HG03565 (cell line): ENCODE measurements at regions not wholly inside any gene's neighbourhood (a gene's known extent, or its start where the extent isn't known, plus 50 kb on each side); places are given as distances from the start of the nearest gene placed in this dataset.
A peak's percentile ranks its signal among the peaks of the same experiment; 100 is the strongest.

Experiments used
- ATAC-seq: cut with Tn5 transposase; IDR thresholded peaks from one replicate; pipeline ENCODE4 v1.9.1; 2021; ENCODE audit warnings: mild to moderate bottlenecking, moderate library complexity; ENCODE audit not compliant: unreplicated experiment

DNA sequence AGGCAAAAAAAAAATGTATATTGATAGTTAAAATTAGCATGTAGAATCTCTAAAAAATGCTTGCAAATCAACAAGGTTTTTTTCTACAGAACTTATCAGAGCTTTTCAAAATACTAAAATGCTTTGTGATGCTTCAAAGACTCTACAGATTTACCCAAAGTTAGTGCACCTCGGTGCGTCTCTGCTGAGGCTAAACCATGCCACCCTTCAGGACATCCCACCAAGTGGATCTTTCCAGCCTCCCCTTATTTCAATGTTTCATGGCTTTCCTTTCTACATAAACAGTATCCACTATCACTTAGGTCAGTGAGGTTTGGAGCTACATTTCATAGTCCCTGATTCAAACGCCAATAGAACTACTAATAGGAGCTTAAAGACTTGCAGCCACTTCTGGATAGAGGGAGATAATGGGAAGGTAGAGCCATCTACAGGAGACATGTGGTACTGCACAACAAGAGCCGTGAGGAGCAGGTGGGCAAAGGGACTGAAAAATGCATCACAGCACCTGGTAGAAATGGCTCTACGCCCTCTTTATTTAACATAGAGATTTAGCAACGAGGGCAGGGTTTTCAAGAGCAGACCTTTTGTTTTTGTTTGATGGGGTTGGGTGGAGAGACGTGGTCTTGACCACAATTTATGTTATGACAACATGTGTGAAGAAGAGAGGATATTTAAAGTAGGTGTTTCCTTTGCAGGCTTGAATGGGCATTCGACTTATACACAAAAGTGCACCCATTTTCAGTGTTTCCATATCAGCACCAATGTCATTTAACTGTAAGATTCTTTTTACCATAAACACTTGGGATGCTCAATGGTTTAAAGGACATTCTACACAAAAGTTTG lies 56.1 kb upstream of the SLC35G4 start:
- peak; percentile 51 for ATAC-seq

DNA sequence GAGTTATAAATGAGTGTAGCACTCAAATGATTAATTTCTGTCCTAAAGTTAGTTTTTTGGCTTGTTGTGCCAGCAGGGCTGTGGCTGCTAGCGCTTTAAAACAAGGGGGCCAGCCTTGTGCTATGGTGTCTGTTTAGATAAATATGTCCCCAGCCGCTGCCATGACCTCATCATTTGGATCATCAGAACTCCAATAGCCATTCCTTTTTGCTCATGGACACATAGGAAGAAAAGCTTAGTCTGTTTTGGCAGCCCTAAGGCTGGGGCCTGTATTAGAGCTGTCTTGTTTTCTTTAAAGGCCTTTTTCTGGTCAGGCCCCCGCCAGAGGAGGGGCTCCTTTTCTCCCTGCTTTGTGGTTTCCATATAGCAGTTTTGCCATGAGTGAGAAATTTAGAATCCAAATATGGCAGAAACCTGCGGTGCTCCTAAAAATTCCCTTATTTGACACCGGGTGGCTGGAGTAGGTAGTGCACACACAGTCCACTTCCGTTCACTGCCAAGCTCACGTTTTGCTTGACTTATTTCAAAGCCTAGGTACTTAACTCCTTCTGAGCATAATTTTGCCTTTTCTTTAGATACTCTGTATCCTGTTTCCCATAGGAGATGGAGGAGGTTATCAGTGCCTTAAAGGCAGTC lies 60.4 kb upstream of the SLC35G4 start:
- no peak for ATAC-seq

DNA sequence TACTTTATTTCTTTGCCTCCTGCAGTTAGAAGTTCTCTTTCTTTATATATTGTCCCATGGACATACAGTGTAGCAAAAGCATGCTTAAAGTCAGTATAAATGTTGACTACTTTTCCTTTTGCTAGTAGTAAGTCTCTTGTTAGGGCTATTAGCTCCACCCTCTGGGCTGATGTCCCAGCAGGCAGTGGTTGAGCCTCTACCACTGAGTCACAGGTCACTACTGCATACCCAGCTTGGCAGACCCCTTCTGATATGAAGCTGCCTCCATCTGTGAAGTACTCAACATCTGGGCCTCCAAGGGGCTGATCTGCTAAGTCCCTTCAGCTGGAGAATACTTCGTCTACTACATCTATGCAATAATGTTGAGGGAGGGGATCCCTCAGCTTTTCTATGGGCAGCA lies 61.0 kb upstream of the SLC35G4 start:
- ATAC-seq: no peak

DNA sequence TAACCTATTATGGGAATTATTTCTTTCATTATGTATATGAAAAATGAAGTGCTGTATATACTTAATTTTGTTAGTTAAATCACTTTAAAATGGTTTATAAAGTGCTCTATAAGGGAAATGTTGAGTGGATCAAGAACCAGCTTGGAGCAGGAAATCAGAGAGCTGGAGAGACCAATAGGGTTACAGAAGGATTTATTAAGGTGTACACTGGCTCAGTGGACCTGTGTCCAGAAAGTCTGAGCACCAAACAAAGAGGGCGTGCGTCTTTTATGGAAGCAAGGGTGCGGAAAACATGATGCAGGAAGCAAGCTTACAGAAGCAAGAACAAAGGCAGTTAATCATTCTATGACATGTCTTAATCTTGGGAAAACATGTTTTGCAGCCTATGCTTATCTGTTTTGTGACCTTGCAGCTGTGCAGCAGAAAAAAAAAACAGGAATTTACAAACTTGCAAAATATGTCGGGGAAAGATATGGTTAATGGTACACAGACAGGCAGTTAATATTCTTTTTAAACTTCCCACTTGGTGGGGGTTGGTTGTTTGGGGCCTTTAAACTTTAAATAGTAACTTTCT lies 65.2 kb upstream of the SLC35G4 start:
- no peak for ATAC-seq

DNA sequence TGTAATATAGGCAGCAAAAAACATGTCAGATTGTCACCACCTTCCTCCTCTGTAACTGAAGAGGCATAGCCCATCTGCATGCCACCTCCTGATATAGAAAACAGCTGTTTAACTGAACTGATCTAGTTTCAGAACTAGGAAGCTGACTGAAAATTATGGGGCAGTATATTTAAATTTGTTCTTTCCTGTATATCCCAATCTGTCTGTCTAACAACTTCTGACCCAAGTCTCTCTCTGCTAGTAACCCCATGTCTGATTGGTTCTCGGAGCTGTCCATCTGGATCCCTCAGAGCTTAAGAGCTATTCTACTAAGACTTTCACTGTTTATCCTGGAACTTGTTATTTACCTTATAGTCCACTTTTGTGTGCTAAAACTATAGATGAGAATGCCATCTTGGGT lies 68.2 kb upstream of the SLC35G4 start:
- no peak for ATAC-seq

DNA sequence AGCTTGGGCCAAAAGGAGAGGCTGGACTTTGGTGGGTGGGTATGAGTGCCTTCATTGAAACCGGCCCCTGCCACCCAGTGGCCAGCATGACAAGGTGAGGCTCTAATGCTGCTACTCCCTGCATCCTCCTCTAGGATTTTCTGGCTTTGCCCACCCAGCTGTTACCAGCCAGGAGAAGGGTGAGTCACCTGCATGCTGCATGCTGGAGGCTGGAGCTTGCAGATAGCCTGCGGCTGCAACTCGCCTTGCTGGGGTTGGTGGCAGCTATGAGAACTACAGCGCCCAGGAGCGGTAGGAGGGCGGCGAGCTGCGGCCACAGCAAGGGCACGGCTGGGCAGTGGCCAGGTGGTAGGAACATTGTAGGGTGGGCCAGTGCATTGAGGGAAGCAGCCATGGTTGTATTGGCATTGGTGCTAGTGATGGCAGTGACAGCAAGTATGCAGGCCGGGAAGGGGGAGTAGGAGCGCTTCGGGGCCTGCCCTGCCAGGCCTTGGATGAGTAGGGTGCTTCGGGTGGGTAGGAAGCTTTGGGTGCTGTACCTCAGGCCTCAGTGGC lies 75.4 kb upstream of the SLC35G4 start:
- no peak for ATAC-seq

DNA sequence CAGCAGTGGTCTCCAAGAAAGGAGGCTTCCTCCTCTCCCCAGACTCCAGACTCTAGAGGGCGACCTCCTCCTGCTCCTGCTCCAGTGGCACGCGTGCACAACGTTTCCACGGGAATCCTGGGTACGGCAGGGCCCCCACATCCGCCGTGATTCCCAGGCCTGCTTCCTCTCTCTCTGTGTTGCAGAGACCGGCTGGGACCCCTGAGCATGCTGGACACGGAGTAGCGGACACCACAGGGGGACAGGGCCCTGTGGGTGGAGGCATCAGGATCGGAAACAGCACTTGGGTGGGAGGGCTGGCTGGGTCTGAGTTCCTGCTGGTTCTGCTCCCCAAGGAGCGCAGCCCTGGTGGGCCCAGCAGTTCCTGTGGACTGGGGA lies 75.9 kb upstream of the SLC35G4 start:
- ATAC-seq: no peak

DNA sequence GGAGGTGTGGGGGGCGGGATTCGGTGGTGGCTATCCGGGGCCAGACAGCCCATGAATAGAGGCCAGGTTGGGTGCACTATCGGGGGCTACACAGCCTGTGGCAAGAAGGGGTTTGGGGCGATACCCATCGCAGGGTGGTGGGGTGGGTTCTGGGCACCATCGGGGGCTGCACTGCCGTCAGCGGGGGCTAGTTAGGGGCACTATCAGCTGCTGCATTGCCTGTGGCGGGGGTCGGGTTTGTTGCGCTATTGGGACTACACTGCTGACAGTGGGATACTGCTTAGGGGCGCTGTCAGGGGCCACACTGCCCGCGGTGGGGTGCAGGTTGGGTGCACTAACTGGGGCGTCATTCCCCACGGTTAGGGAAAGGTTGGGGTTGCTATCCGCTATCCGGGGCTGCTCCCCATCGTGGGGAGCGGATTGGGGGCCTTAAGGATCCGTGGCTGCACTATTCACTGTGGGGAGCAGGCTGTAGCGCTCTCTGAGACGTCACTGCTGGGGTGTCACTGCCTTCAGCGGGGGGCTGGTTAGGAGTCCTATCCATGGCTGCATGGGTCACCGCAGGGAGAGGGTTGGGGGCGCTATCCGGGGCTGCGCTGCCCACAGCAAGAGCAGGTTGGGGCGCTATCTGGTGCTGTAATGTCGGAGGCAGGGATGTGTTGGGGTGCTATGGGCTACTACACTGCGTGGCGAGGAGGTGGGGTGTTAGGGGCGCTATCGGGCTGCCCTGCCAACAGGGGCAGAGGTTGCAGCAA lies 76.5 kb upstream of the SLC35G4 start:
- ATAC-seq: no peak

DNA sequence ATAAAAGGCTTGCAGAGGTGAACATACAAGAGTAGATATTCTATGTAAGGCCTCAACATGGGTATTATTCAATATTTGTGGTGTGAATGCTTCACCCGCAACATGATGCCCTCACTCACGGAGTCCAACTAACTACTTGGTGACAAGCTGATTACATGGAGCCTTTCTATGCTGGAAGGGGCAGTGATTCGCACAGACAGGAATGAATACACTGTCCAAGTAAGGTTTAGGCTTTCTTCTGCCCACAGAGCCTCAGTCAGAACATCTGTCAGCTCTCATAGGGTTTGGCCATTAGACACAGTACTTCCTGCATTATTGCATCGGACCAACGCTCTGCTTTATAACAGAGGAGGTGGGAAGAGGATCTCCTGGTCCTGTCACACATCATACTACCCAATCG lies 80.3 kb upstream of the SLC35G4 start:
- ATAC-seq: no peak

DNA sequence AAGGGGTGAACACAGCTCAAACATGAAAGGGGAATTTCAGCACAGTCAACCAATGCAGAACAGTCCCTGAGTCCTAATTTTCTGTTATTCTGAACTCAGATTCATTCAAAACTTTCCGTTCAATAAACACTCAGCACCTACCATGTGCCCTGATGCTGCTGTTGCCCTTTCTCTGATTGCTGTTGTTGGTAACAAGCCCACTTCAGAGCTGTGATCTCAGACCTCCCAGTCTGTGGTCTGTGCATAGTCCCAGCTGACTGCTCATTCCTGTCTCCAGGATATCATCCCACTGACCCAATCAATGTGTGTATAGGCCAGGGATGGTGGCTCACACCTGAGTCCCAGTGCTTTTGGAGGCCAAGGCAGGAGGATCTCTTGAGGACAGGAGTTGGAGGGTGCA lies 82.7 kb upstream of the SLC35G4 start:
- no peak for ATAC-seq

DNA sequence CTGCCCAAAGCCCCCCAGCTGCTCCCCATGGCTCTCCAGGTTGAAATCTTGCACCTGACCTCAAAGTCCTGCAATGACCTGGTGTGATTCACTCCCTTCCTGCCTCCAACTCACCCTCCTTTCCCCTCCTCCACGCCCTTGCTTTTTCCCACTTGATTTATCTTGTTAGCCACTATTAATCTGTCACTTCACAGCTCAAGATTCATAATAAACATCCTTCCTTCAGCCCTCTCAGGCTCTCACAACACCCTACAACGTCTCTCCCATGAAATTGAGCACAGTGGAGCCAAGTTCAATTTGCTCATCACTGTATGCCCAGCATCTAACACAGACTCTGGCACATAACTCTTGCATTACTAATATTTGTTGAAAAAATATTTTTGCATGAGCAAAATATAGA lies 85.6 kb upstream of the SLC35G4 start:
- no peak for ATAC-seq

DNA sequence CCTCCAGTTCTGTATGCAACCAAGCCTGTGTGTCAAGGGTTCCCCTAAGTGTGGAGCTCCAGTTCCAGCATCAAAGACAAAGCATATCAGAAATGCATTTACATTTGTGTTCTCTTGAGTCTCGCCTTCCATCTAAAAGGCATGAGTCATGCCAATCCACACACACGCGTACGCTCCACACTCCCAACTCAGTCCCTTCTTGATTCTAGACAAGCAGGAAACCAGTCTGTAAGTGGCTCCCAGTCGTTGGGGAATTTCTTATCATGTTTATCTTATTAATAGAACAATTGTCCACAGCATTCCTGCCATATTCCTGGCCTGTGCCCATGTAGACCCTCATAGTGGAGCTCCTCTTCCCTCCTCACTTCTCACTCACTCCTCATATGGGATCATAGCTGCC lies 86.4 kb upstream of the SLC35G4 start:
- no peak for ATAC-seq

DNA sequence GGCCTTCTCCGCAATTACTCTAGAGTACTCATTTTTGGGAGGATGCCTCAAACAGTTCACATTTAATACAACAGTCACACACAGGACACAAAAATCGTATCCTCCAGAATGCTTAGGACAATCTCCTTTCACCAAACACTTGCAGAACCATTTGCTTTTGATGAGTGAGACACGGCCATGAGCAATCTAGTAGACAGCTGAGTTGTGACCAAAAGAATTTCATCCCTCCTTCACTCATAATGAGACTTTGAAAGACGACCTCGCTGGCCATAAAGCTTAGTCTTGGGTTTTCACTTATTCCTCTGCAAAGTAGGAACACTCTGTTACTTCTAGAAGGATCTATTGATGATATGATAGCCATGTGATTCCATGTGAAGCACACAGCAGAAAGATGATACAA lies 87.5 kb upstream of the SLC35G4 start:
- no peak for ATAC-seq

DNA sequence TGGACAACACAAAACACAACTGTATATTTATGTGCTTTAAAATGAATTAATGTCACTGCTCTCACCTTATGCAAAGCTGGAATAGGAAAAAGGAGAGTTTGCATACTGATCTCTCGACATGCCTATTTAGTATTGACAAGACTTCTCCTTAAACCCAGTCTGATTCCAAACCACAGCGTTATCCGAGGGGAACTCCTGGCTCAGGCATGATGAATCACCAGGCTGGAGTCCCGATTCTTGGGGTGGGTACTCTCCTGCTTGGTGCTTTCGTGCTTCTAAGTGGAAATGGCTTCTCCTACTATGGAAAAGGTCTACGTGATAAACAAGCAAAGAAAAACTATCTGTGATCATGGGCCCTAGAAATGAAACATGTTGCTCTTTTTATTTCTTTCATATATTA lies 88.9 kb upstream of the SLC35G4 start:
- no peak for ATAC-seq

DNA sequence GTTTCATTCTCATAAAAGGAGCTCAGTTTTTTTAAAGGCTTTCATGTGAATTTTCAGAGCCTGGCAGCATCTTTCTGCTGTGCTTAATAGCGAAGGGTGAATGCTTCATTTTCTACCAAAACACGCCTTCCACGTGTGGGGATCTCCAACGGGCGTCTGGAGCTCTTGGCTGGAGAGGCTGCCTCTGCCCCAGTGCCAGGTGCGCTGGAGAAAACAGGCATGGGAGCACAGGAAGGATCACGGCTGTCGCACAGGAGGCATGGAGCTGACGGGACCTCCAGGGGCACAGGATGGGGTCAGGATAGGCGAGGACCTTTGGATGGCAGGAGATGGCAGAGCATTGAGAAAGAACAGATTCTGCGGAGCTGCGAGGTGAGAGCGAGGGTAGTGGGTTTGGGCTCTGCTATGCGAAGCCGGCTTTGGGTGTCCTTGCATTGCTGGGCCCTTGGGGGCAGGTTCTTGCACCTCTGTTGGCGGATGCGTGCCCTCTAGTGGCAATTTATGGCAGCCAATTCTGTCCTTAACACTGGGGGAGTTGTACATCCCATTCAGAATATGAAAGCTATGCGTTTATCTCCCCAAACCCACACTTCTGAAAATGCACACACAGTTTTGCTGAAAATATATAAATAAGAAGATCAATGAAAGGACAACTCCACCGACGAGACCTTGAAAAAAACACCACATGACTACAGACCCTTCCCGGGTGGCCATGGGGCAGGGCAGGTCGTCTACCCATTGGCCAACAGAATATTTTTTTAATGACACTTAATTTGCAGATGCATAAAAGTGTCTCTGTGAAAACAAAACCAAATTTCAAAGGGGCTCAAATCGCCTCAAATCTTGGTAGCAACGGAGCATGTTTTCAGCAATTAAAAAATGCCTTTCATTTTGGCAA lies 90.4 kb upstream of the SLC35G4 start:
- ATAC-seq: peak; percentile 79

DNA sequence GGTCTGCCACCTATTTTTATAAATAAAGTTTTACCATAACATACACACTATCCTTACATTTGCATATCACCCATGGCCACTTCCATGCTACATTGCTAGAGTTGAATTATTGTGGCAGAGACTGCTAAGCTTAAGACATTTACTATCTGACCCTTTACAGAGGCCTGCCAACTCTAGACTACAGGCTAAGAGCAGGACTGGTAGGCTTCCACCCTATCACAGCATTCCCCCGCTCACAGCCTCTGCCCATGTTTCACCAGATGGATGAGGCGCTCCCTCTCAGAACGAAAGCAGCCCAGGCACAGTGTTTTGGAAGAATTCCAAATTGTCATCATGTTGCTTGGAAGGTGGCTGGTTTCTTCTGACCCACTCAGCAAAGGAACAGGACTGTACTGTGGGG lies 91.7 kb upstream of the SLC35G4 start:
- ATAC-seq: no peak

DNA sequence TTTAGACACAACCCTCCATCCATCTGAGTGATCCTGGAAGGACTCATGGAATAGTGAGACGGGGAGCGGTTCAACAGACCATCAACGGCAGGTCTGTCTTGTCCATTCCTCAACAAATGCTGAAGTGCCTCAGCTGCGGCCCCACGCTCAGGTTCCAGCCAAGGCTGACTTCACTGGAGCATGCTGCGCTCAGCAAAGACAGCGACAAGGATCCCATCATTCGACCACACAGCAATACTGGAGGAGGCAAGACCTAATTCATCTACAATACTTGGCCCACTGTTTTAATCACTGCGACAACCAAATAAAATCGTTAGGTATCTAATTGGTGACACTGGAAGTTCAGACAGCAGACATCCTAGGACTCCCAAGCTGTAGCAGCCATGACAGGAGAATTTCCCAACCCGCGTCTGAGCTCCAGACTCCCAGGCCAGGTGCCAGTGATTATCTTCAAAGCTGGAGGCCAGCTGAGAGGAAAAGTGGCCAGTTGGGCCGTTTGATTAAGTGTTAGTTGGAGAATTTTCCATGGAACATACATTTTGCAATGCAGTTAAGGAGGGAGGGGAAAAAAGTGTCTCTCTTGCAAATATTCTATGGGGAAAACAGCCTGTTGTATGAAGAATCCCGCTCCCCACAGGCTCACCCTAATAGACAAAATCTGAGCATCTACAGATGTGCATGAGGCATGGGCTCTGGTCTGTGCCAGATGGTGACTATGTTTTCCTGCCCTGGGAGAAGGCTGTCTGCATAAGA lies 92.5 kb upstream of the SLC35G4 start:
- no peak for ATAC-seq

DNA sequence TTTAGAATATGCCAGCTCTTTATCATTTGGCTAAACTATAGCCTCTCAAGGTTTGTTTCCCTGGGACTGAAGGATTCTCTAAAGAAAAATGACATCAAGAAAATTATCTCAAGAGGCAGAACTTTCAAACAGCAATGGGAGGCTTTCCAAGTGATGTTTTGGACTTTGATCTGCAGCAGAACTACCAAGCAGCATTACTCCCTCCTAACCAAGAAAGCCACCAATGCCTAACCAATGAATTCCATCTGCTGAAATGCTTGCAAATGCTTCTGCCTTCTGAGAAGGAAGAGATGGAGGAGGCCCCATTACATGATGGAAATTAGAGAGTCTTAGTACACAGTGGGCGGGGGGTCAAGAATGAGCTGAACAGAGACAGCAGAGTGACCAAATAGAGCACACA lies 95.1 kb upstream of the SLC35G4 start:
- no peak for ATAC-seq
